ENCODE measurements at regions not wholly inside any gene's neighbourhood (a gene's known extent, or its start where the extent isn't known, plus 50 kb on each side); places are given as distances from the start of the nearest gene placed in this dataset.

- intact Hi-C loops (cut with micrococcal nuclease; ENCODE audit: unreplicated experiment) = no loop called here
- CTCF ChIA-PET = no interaction called here
- no peak for DNase-seq
- no peak overlapping the region for H3K4me3 ChIP-seq
- no peaks in the 10 kb centered on the region for H4K20me1 ChIP-seq (ENCODE audit: insufficient read depth)
- no peaks in the 10 kb centered on the region for H3K36me3 ChIP-seq (ENCODE audit: low read depth)
- H3K27ac ChIP-seq = no peak overlapping the region
- H2AFZ ChIP-seq = no peak overlapping the region
- no peak for TF ChIP-seq EZH2 (IDR thresholded peaks at IDR 0.05; ENCODE audit: low read depth)
- no peak for TF ChIP-seq CTCF (conservative IDR thresholded peaks at IDR 0.05)
- no peak overlapping the region for H3K4me2 ChIP-seq
- H3K79me2 ChIP-seq (ENCODE audit: low read depth) = no peaks in the 10 kb centered on the region
- POLR2A ChIA-PET (ENCODE audit: unreplicated experiment) = no interaction called here
- H3K27me3 ChIP-seq (ENCODE audit: insufficient read depth, low read depth) = no peaks in the 10 kb centered on the region
- BruUV-seq (replicated peaks) = no TSS peak
- H3F3A ChIP-seq (ENCODE audit: insufficient read depth, low read depth) = no peaks in the 10 kb centered on the region
- no peaks in the 10 kb centered on the region for H3K4me1 ChIP-seq (replicated peaks; ENCODE audit: insufficient read depth)
- no peaks in the 10 kb centered on the region for H3K9me2 ChIP-seq (ENCODE audit: insufficient read depth)
- H3K9me3 ChIP-seq (ENCODE audit: insufficient read depth, low read depth) = no peaks in the 10 kb centered on the region
These were observed 66.7 kb upstream of the SLC4A10 start for GRCh38 chr2:161557538-161557937.

GRCh38 chr2:161564906-161565305 is 59.3 kb upstream of the SLC4A10 start:
- H3K79me2 ChIP-seq (ENCODE audit: low read depth) = no peaks in the 10 kb centered on the region
- BruUV-seq (replicated peaks) = no TSS peak
- intact Hi-C loops (cut with micrococcal nuclease; ENCODE audit: unreplicated experiment) = no loop called here

GRCh38 chr2:161569401-161569800 is 54.8 kb upstream of the SLC4A10 start:
- no peak for TF ChIP-seq EZH2 (IDR thresholded peaks at IDR 0.05; ENCODE audit: low read depth)
- TF ChIP-seq CTCF (conservative IDR thresholded peaks at IDR 0.05) = no peak
- ChIA-PET CTCF (no interaction called here), POLR2A (ENCODE audit: unreplicated experiment) (no interaction called here)
- no peaks in the 10 kb centered on the region for H3K36me3 ChIP-seq (ENCODE audit: low read depth)
- no TSS peak for BruUV-seq (replicated peaks)
- no peak overlapping the region for H3K4me2 ChIP-seq
- no peak overlapping the region for H3K27ac ChIP-seq
- H3K79me2 ChIP-seq (ENCODE audit: low read depth) = no peaks in the 10 kb centered on the region
- DNase-seq = no peak
- no peaks in the 10 kb centered on the region for H3K4me1 ChIP-seq (replicated peaks; ENCODE audit: insufficient read depth)
- intact Hi-C loops (cut with micrococcal nuclease; ENCODE audit: unreplicated experiment) = no loop called here
- no peaks in the 10 kb centered on the region for H3K9me2 ChIP-seq (ENCODE audit: insufficient read depth)
- no peaks in the 10 kb centered on the region for H4K20me1 ChIP-seq (ENCODE audit: insufficient read depth)
- no peaks in the 10 kb centered on the region; the same call in 1 of the 2 replicates for H3K9me3 ChIP-seq (ENCODE audit: insufficient read depth, low read depth)
- no peaks in the 10 kb centered on the region for H3K27me3 ChIP-seq (ENCODE audit: insufficient read depth, low read depth)
- no peak overlapping the region for H3K4me3 ChIP-seq
- H3F3A ChIP-seq (ENCODE audit: insufficient read depth, low read depth) = no peaks in the 10 kb centered on the region
- H2AFZ ChIP-seq = no peak overlapping the region

More at GRCh38 chr2:161564906-161565305, 59.3 kb upstream of the SLC4A10 start:
- no peaks in the 10 kb centered on the region for H3K4me1 ChIP-seq (replicated peaks; ENCODE audit: insufficient read depth)
- no peaks in the 10 kb centered on the region for H3K36me3 ChIP-seq (ENCODE audit: low read depth)
- H3K9me3 ChIP-seq (ENCODE audit: insufficient read depth, low read depth) = no peaks in the 10 kb centered on the region
- no peak overlapping the region for H3K4me2 ChIP-seq
- ChIA-PET CTCF (no interaction called here), POLR2A (ENCODE audit: unreplicated experiment) (no interaction called here)
- H4K20me1 ChIP-seq (ENCODE audit: insufficient read depth) = no peaks in the 10 kb centered on the region
- no peak overlapping the region for H2AFZ ChIP-seq
- TF ChIP-seq EZH2 (IDR thresholded peaks at IDR 0.05; ENCODE audit: low read depth) (no peak), CTCF (conservative IDR thresholded peaks at IDR 0.05) (no peak)
- no peak overlapping the region for H3K4me3 ChIP-seq
- no peaks in the 10 kb centered on the region for H3K27me3 ChIP-seq (ENCODE audit: insufficient read depth, low read depth)
- H3K27ac ChIP-seq = no peak overlapping the region
- no peaks in the 10 kb centered on the region for H3K9me2 ChIP-seq (ENCODE audit: insufficient read depth)
- DNase-seq = no peak
- no peaks in the 10 kb centered on the region for H3F3A ChIP-seq (ENCODE audit: insufficient read depth, low read depth)

All from PC-9 (cell line).